ENCODE measurements at regions not wholly inside any gene's neighbourhood (a gene's known extent, or its start where the extent isn't known, plus 50 kb on each side); places are given as distances from the start of the nearest gene placed in this dataset.
"Not testable (repeated sequence)": the region's sequence is repeated elsewhere in the genome, so short reads cannot be mapped to it uniquely, and the experiment has no call there.

DNA sequence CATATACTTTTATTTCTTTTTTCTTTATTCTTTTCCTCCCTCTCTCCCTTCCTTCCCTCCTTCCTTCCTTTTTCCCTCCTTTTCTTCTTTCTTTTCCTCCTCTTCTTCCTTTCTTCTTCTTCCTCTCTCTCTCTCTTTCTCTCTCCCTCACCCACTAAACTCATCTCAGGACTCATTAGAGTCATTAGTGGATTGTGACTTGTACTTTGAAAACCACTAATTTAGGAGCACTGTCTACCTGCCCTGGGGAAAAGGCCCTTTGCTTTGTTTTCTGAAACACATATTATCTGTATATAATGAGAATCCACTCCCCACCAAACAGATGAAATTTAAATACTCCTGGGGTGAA, 68.7 kb upstream of the CEP85L start:
- intact Hi-C loops (cut with DNase I) = no loop called here
- DNase-seq (ENCODE audit: low spot score) = no peak

DNA sequence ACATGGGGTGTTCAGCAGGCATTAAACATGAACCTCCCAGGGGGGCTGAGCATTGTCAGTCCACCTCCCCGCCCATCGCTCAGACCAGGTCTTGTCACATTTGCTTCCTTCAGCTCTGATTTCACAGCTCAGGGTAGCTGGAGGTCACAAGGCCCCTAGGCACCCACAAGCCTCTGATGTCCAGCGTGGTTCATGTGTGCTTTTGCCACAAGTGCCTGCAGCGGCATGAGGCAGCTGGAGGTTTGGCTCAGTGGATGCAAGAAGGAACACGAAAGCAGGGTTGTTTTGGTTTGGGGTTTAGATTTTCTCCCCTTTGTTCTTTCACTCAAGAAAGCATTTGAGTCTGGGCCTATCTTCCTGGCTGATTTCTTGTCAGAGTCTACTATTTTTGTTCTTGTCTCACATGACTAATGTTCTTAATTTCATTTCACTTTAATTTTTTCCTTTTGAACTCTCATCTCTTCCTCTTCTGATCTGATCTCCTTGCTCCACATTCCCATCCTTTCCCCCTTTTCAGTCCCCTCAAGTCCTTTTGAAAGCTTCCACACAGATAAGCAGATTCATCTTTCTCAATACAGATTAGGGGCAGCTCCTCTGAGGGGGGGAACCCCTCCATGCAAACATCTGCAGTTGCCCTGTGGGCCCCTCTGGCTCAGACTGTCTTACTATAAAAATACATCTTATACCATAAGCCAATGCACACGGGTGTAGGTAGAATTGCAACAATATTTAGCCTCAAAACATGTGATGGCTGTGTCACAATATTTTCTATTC, 68.1 kb upstream of the CEP85L start:
- intact Hi-C loops (cut with DNase I) = no loop called here
- DNase-seq (ENCODE audit: low spot score) = no peak

DNA sequence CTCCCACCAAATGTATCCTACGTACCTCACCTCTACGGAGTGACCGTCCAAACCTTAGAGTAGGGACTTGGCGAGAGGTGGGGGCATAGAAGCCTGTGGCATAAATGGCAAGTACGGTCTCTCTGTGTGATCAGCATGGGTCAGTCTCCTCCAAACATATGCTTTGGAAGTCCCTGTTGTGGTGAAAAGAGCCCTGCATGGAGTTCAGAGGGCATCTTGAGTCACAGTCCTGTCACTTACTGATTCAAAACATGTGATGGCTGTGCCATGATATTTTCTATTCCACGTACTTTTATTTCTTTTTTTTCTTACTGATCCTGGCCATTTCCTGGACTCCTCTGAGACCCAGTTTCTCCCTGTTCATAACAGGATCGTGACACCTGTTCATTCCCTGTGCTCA, 67.5 kb upstream of the CEP85L start:
- intact Hi-C loops (cut with DNase I) = no loop called here
- DNase-seq (ENCODE audit: low spot score) = no peak

GRCh38 chr6:118718297-118718696, 66.9 kb upstream of the CEP85L start:
- DNase-seq (ENCODE audit: low spot score) = no peak
- intact Hi-C loops (cut with DNase I) = no loop called here

DNA sequence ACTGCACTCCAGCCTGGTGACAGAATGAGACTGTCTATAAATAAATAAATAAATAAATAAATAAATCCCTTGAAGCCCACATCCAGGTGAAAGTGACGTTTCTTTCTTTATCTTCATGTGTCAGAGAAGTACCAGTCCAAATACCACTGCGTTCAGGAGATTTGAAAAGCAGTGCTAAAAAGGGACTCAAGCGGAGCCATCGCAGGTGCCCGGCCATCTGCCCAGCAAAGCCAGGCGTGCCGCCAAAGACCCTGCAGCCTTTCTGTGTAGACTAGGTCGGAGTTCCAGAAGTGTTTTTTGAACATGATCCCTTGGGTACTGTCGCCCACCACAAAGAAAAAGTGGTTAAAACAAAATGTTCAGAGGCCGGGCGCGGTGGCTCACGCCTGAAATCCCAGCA, 65.7 kb upstream of the CEP85L start:
- intact Hi-C loops (cut with DNase I) = no loop called here
- no peak for DNase-seq (ENCODE audit: low spot score)

DNA sequence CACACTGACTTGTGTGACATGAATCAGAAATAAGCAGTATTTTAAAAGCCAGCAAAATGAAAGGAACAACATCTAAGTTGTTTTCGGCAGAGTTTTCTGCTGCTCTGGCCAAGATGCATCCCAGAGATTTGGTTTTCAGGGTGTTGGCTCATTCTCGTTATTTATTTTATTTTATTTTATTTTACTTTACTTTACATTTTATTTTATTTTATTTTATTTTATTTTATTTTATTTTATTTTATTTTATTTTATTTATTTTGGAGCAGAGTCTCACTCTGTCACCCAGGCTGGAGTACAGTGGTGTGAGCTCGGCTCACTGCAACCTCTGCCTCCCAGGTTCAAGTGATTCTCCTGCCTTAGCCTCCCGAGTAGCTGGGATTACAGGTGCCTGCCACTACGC, 64.5 kb upstream of the CEP85L start:
- intact Hi-C loops (cut with DNase I); DNase-seq (ENCODE audit: low spot score): not testable (repeated sequence)

DNA sequence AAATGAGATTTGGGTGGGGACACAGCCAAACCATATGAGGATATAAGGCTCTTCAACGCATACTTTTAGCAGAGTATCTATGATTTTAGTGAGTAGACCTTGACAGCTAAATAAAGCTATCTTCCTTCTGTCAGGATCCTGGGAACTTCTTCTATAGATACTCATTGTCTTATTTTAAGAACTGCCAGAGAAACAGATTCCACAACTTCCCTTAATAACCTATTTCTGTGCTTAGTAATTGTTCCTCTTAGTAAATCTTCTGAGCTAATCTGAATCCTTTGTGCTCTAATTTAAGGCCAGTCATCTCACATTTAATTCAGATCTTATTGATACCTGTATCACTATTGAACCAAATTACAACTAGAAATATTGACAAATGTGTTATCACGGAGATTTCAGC, 64.0 kb upstream of the CEP85L start:
- intact Hi-C loops (cut with DNase I) = no loop called here
- no peak for DNase-seq (ENCODE audit: low spot score)

GRCh38 chr6:118714756-118715155, 63.4 kb upstream of the CEP85L start:
- DNase-seq (ENCODE audit: low spot score) = no peak
- intact Hi-C loops (cut with DNase I) = no loop called here

GRCh38 chr6:118712969-118713368, 61.6 kb upstream of the CEP85L start:
- DNase-seq (ENCODE audit: low spot score) = no peak
- intact Hi-C loops (cut with DNase I) = no loop called here

DNA sequence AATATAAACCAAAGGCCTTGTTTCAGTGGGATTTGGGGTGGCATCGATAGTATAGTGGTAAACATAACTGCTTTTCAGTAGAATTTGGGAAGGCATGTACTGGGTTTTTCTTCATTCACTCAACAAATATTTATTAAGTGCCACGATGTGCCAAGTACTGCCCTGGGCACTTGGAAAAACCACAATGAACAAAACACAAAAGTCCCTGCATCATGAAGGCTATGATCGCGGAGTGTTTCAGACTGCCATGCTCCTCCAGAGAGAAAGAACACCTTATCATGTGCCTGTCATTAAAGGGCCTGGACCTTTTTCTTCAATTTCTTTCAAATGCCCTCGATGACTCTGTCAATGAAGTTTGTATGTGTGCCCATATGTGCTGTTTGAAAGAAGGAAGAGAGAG, 59.2 kb upstream of the CEP85L start:
- intact Hi-C loops (cut with DNase I) = no loop called here
- DNase-seq (ENCODE audit: low spot score) = no peak

- DNase-seq (ENCODE audit: low spot score) = no peak
- intact Hi-C loops (cut with DNase I) = loop anchor here (2.0 kb wide), 1 partner anchor 59 kb away; the partner anchor contains the start of gene CEP85L
Observed at GRCh38 chr6:118709859-118710350, 58.5 kb upstream of the CEP85L start.

DNA sequence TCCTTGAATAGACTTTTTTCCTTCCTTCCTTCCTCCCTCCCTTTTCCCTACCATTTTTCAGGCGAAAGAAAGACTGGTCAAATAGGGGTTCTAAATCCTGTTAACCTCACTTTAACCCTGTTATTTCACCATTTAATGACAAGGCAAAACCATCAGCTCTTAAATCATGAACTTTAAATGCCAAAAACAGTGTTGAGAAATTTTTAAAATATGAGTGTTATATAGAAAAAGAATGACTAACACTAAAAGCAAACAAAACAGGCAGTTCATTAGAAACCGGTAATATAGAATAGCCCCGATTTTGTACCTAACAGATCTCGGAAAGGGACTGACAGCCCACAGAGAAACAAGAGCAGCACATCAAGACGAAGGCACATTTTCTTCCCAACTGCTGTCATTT, 57.4 kb upstream of the CEP85L start:
- no peak for DNase-seq (ENCODE audit: low spot score)
- intact Hi-C loops (cut with DNase I) = loop anchor here (2.0 kb wide), 1 partner anchor 58 kb away; the partner anchor contains the start of gene CEP85L

DNA sequence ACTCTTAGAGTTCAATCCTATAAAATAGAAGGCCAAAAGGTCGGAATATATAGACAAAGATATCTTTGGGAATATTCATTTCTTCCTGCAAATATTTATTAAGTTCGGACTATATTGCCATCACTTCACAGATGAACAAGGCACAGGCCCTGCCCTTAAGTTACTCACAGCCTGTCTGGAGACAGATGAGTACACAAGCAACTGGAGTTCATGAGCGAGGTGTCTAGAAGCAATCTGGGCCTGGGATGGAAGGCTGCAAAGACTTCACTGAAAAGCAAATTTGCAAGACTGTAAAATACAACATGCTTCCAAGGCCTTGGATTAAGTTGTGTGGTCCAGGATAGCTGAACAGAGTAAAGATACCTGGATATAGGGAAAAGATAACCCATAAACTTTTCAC, 56.7 kb upstream of the CEP85L start:
- intact Hi-C loops (cut with DNase I) = loop anchor here (2.0 kb wide), 1 partner anchor 57 kb away; the partner anchor contains the start of gene CEP85L
- no peak for DNase-seq (ENCODE audit: low spot score)

- no peak for DNase-seq (ENCODE audit: low spot score)
- intact Hi-C loops (cut with DNase I) = no loop called here
Observed at GRCh38 chr6:118706702-118707101, 55.3 kb upstream of the CEP85L start.

GRCh38 chr6:118705544-118706491, 54.4 kb upstream of the CEP85L start:
- intact Hi-C loops (cut with DNase I) = no loop called here
- no peak for DNase-seq (ENCODE audit: low spot score)

DNA sequence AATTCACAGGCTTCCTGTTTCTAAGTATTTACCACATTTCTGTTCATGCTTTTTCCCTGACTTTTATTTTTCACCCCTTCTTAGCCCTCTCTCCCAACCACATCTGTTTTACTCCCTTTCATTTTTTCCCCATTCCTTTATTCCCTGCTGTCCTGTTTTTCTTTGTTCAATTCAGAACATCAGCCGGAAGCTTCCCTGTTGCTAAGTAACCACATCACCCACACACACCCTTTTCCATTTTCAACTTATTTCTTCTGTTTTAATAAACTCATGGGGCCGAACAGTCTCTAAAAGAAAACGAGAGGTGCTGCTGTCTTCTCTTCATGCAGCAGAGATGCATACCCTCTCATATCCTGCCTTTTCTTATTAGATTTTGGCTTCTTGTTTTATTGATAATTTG, 53.5 kb upstream of the CEP85L start:
- DNase-seq (ENCODE audit: low spot score) = no peak
- intact Hi-C loops (cut with DNase I) = no loop called here

GRCh38 chr6:118701260-118701659, 49.9 kb upstream of the CEP85L start:
- DNase-seq (ENCODE audit: low spot score); intact Hi-C loops (cut with DNase I): not testable (repeated sequence)
